Activated CD4-positive, alpha-beta T cell treated with anti-CD3 and anti-CD28 coated beads, Interleukin-10, Interleukin-2, amounts not matched to agents 100 ng/mL and 50 ng/mL, durations not matched to agents 16 hours and 8 hours (primary cell): ENCODE measurements at regions not wholly inside any gene's neighbourhood (a gene's known extent, or its start where the extent isn't known, plus 50 kb on each side); places are given as distances from the start of the nearest gene placed in this dataset.
"Not testable (repeated sequence)": the region's sequence is repeated elsewhere in the genome, so short reads cannot be mapped to it uniquely, and the experiment has no call there.

Experiments
- DNase-seq: peaks from one replicate; pipeline ENCODE4 v3.0.0-alpha.2; 2020

- DNase-seq = no peak
These were observed 149.5 kb upstream of the SVIL start for GRCh38 chr10:29784175-29784773.

- DNase-seq = no peak
These were observed 148.6 kb upstream of the SVIL start for GRCh38 chr10:29783201-29783947.

- no peak for DNase-seq
These were observed 145.9 kb upstream of the SVIL start for GRCh38 chr10:29780639-29781038.

GRCh38 chr10:29780096-29780495 lies 145.3 kb upstream of the SVIL start:
- DNase-seq = no peak

GRCh38 chr10:29776246-29776645 lies 141.5 kb upstream of the SVIL start:
- no peak for DNase-seq

- DNase-seq = no peak
These were observed 139.7 kb upstream of the SVIL start for GRCh38 chr10:29774475-29774874.

- DNase-seq = no peak
These were observed 138.9 kb upstream of the SVIL start for GRCh38 chr10:29773675-29774091.

- DNase-seq = no peak
These were observed 137.6 kb upstream of the SVIL start for GRCh38 chr10:29772403-29772802.

GRCh38 chr10:29771376-29771775 lies 136.6 kb upstream of the SVIL start:
- DNase-seq = no peak

GRCh38 chr10:29769277-29769676 lies 134.5 kb upstream of the SVIL start:
- DNase-seq = not testable (repeated sequence)

- DNase-seq = no peak
These were observed 133.2 kb upstream of the SVIL start for GRCh38 chr10:29767968-29768367.

- DNase-seq = no peak
These were observed 132.0 kb upstream of the SVIL start for GRCh38 chr10:29766753-29767152.

GRCh38 chr10:29765330-29765729 lies 130.6 kb upstream of the SVIL start:
- no peak for DNase-seq

GRCh38 chr10:29763396-29763795 lies 128.6 kb upstream of the SVIL start:
- DNase-seq = no peak

- no peak for DNase-seq
These were observed 127.1 kb upstream of the SVIL start for GRCh38 chr10:29761916-29762315.

GRCh38 chr10:29760138-29760900 lies 125.5 kb upstream of the SVIL start:
- no peak for DNase-seq

- no peak for DNase-seq
These were observed 123.0 kb upstream of the SVIL start for GRCh38 chr10:29757551-29758297.

GRCh38 chr10:29756451-29756850 lies 121.7 kb upstream of the SVIL start:
- DNase-seq = no peak

- no peak for DNase-seq
These were observed 118.5 kb upstream of the SVIL start for GRCh38 chr10:29753283-29753682.

- DNase-seq = no peak
These were observed 116.9 kb upstream of the SVIL start for GRCh38 chr10:29751684-29752083.

- DNase-seq = no peak
These were observed 116.5 kb upstream of the SVIL start for GRCh38 chr10:29751240-29751639.

- no peak for DNase-seq
These were observed 114.4 kb upstream of the SVIL start for GRCh38 chr10:29749150-29749549.

GRCh38 chr10:29748109-29748650 lies 113.4 kb upstream of the SVIL start:
- DNase-seq = no peak
